Non-pigmented ciliary epithelial cell (primary cell): ENCODE measurements at regions not wholly inside any gene's neighbourhood (a gene's known extent, or its start where the extent isn't known, plus 50 kb on each side); places are given as distances from the start of the nearest gene placed in this dataset.

Source experiments
- DNase-seq: peaks from one replicate; pipeline ENCODE4 v3.0.0-alpha.2; 2010; ENCODE audit warnings: low read depth

GRCh38 chr6:147132889-147133288 is 71.3 kb upstream of the STXBP5 start:
- DNase-seq, result no peak

GRCh38 chr6:147133669-147134068 is 70.5 kb upstream of the STXBP5 start:
- no peak for DNase-seq

- no peak for DNase-seq
Measured at GRCh38 chr6:147135211-147135681, 69.0 kb upstream of the STXBP5 start.

GRCh38 chr6:147136057-147136456 is 68.2 kb upstream of the STXBP5 start:
- no peak for DNase-seq

GRCh38 chr6:147137986-147138385 is 66.2 kb upstream of the STXBP5 start:
- no peak for DNase-seq

- no peak for DNase-seq
Measured at GRCh38 chr6:147138835-147139234, 65.4 kb upstream of the STXBP5 start.

GRCh38 chr6:147141711-147142308 is 62.4 kb upstream of the STXBP5 start:
- DNase-seq, result no peak

GRCh38 chr6:147142684-147143245 is 61.5 kb upstream of the STXBP5 start:
- DNase-seq, result no peak

GRCh38 chr6:147149092-147149491 is 55.1 kb upstream of the STXBP5 start:
- no peak for DNase-seq

GRCh38 chr6:147149826-147150225 is 54.4 kb upstream of the STXBP5 start:
- no peak for DNase-seq

GRCh38 chr6:147150293-147150692 is 53.9 kb upstream of the STXBP5 start:
- DNase-seq, result no peak
